Stimulated activated CD8-positive, alpha-beta memory T cell treated with anti-CD3 and anti-CD28 coated beads, Interleukin-12 subunit alpha, Interleukin-12 subunit beta, amount 100 ng/mL, for 1 hour (primary cell): ENCODE measurements at regions not wholly inside any gene's neighbourhood (a gene's known extent, or its start where the extent isn't known, plus 50 kb on each side); places are given as distances from the start of the nearest gene placed in this dataset.
"Not testable (repeated sequence)": the region's sequence is repeated elsewhere in the genome, so short reads cannot be mapped to it uniquely, and the experiment has no call there.

Experiments
- DNase-seq: peaks from one replicate; pipeline ENCODE4 v3.0.0-alpha.2; 2020; ENCODE audit warnings: low read depth

DNA sequence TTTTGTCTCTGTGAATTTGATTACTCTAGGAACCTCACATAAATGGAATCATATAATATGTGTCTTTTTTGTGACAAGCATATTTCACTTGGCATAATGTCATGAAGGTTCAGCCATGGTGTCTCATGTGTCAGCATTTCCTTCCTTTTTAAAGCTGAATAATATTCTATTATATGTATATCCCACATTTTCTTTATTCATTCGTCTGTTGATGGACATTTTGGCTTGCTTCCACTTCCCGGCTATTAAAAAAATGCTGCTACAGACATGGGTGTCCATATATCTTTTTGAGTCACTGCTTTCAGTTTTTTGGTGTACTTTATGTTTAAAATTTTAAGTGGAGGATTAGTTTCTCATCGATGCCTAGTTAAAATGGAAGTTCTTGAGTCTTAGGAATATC is 59.8 kb upstream of the C5orf63 start:
- DNase-seq, result no peak

DNA sequence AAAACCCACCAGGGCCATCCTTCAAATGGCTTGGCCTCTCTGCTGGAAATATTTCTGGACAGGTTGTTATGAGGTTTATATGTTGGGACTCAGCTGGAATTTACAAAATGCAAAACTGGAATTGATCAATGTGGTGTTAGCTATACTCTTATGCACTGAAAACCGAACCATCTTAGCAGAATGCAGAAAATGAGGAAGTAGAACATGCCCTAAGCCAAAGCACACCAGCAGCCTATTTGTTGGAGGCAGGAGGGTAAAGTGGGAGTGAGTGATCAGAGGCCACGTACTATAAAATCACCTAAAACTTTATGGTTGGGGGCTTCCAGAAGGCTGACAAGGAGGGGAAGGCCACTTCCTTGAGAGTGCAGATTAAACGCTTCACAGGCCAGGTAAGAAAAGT is 63.6 kb upstream of the C5orf63 start:
- no peak for DNase-seq

- DNase-seq, result no peak
These were observed 70.4 kb upstream of the C5orf63 start for GRCh38 chr5:127143722-127144121.

DNA sequence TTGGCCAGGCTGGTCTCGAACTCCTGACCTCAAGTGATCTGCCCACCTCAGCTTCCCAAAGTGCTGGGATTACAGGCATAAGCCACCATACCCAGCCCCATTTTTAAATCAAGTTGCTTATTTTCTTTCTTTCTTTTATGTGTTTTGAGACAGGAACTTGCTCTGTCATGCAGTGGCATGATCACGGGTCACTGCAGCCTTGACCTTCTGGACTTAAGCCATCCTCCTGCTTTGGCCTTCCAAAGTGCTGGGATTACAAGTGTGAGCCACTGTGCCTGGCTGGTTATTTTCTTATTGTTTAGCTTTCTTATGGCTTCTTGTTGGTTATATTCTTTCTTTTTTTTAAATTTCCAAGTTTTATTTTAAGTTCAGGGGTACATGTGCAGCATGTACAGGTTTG is 79.7 kb upstream of the C5orf63 start:
- DNase-seq, result no peak

DNA sequence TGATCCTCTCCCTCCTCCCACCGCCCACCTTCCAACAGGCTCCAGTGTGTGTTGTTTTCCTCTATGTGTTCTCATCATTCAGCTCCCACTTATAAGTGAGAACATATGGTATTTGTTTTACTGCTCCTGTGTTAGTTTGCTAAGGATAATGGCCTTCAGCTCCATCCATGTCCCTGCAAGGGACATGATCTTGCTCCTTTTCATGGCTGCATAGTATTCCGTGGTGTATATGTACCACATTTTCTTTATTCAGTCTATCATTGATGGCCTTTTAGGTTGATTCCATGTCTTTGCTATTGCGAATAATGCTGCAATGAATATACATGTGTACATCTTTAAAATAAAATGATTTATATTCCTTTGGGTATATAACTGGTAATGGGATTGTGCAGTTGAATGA is 80.2 kb upstream of the C5orf63 start:
- DNase-seq, result no peak

DNA sequence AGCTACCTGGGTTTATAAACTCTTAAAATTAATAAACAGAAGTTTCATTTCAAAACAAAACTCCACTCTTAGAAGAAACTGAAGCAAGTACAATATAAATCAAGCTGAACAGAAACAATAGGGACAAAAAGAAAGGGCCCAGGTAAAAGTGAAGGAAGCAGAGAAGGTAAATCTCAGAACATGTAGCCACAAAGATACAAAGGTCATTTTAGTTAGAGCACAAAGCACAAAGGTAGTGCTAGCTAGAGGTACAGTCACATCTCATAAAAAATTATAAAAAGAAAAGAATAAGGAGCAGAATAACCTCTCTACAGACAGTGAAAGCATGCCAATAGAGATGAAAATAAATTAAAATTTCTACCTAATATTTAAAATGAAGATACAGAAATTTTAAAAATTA is 90.4 kb upstream of the C5orf63 start:
- DNase-seq, result no peak

DNA sequence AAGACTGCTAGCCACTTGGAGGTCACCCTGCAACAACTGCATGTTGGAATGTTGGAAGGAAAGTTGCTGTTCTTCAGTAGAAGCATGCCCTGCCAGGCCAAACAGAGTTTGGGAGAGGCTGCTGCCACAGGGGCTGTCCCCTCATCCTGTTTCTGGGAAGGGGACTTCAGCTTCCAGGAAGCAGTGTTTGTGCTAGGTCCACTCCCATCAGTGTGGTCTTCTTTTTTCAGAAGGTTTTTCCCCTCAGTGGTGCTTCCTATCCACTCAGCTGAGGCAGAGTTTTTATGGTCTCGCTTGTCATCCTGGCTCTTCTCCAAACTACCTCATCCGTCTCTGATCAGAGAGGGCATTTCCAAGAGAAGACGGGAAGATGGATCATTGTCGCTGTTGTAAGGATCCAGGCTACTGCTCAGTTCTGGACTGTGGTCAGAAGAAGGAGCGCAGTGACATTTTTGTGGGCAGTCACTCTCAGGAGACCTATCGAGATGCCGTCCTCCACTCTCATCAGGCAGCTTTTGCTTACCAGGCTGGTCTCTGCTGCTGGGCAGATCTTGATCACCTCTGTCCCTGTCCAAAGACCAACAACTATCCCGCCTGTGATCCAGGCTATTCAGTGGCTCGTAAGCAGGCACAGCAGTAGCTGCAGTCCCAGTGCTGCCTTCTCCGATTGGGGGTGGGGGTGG is 97.8 kb upstream of the C5orf63 start:
- DNase-seq, result no peak

GRCh38 chr5:127176769-127177168 is 103.5 kb upstream of the C5orf63 start:
- no peak for DNase-seq

- not testable (repeated sequence) for DNase-seq
These were observed 108.0 kb upstream of the MEGF10 start for GRCh38 chr5:127182631-127183030.

DNA sequence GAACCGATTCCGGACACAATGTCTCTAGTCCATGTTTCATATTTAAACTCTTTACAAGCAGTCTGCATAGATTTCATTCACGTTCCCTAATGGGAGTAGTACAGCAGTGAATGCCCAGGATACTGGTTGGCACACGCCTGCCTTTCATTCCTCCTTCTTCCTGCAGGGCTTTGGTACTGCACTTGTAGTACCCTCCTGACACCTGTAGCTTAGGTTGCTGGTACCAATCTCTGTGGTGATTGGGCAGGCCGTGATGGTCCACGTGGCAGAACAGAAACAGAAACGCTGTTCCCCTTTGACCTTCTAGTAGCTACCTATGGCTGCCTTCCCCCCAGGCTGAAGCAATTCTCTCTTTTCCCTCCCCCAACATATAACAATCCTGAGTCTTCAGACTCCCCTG is 107.3 kb upstream of the MEGF10 start:
- no peak for DNase-seq

DNA sequence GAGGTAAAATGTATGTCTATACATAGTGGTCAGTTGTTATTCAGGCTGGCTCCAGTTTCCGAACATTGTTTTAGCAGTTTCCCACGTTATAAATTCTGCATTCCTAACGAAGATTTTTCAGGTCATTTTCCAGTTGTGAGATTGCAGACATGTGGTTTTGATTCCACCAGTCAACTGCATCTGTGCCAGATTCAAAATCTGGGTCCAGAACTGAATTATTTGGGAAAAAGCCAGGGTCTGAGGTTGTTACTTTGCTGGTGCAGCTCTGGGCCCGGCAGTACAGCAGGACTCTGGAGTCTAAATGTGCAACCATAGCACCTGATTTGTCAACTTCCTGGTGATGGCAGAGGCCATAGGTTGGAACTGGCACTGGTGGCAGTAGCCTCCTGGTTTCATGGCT is 105.7 kb upstream of the MEGF10 start:
- no peak for DNase-seq

DNA sequence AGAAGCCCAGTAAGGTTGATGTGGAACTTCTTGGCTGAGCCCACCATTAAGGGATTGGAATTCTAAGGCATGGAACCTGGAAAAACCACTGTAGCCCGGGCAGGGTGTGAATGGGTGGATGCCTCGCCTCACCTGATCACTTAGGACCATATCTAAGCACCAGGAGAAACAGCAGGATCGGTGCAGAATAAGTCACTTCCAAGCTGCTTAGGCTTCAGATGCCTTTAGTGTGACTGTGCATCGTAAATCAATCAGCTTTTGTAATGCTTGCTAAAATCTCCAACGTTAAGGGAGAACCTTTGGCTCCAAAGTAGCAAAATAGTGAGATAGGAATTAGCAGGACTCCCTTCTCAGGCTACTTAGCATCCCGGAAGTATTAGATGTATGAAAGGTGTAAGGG is 103.9 kb upstream of the MEGF10 start:
- no peak for DNase-seq

DNA sequence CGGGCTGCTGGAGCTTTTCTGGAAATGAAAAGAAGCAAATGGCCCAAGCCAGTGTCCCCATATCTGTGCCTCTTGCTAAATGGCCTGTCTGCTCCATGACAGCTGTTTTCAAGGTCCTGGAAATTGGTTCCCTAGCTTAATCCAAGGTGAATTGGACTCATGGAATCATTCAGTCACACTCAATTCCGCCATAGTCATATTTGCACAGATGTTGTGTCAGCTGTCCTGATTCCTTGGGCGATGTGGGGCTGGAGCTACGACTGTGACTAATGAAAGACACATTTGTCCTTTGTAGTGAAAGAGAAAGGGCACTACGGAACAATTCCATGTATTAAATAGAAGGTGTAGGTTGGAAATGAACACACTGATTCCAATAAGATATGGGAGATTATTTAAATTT is 102.9 kb upstream of the MEGF10 start:
- no peak for DNase-seq

- DNase-seq, result no peak
These were observed 98.4 kb upstream of the MEGF10 start for GRCh38 chr5:127192150-127192549.

- DNase-seq, result no peak
These were observed 97.7 kb upstream of the MEGF10 start for GRCh38 chr5:127192836-127193338.

GRCh38 chr5:127196042-127196441 is 94.6 kb upstream of the MEGF10 start:
- DNase-seq, result no peak

DNA sequence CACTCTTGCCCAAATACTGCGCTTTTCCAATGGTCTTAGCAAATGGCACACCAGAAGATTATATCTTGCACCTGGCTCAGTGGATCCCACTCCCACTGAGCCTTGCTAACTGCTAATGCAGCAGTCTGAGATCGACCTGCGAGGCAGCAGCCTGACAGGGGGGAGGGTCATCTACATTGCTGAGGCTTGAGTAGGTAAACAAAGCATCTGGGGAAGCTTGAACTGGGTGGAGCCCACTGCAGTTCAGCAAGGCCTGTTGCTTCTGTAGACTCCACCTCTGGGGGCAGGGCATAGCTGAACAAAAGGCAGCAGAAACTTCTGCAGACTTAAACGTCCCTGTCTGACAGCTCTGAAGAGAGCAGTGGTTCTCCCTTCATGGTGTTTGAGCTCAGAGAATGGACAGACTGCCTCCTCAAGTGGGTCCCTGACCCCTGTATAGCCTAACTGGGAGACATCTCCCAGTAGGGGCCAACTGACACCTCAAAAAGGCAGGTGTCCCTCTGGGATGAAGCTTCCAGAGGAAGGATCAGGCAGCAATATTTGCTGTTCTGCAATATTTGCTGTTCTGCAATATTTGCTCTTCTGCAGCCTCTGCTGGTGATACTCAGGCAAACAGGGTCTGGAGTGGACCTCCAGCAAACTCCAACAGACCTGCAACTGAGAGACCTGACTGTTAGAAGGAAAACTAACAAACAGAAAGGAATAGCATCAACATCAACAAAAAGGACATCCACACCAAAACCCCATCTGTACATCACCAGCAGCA is 93.0 kb upstream of the MEGF10 start:
- DNase-seq, result not testable (repeated sequence)

DNA sequence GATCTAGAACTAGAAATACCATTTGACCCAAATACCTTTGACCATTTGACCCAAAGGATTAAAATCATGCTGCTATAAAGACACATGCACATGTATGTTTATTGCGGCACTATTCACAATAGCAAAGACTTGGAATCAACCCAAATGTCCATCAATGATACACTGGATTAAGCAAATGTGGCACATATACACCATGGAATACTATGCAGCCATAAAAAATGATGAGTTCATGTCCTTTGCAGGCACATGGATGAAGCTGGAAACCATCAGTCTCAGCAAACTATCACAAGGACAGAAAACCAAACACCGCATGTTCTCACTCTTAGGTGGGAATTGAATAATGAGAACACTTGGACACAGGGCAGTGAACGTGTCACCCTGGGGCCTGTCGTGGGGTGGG is 87.9 kb upstream of the MEGF10 start:
- not testable (repeated sequence) for DNase-seq

GRCh38 chr5:127203818-127204217 is 86.8 kb upstream of the MEGF10 start:
- no peak for DNase-seq

- DNase-seq, result no peak
These were observed 85.4 kb upstream of the MEGF10 start for GRCh38 chr5:127205147-127205546.

- no peak for DNase-seq
These were observed 84.1 kb upstream of the MEGF10 start for GRCh38 chr5:127206320-127207113.

DNA sequence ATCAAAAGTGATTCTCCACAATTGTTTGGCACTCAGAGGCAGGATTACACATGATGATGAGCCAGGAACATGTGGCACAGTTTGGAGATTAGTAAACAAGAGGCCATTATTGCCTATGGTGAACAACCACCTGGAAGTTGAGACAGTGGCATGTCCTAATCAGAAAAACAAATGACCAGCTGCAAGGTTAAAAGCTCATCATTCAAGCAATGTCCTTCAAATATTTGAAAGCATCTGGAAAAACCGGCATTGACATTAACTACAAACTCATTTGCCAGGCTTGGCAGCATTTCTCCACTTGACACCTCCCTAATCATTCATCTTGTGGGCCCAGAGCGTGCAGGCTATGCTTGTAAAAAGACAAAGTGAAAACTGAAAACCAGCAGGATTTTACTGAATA is 80.6 kb upstream of the MEGF10 start:
- no peak for DNase-seq

DNA sequence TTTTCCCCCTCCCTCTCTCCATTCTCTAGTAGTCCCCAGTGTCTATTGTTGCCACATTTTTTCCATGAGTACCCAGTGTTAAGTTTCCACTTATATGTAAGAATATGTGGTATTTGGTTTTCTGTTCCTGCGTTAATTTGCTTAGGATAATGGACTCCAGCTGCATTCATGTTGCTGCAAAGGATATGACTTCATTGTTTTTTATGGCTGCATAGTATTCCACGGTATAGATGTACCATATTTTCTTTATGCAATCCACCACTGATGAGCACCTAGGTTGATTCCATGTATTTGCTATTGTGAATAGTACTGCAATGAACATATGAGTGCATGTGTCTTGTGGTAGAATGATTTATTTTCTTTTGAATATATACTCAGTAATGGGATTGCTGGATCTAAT is 77.4 kb upstream of the MEGF10 start:
- no peak for DNase-seq
